SW 1271 (cell line): ENCODE measurements at regions not wholly inside any gene's neighbourhood (a gene's known extent, or its start where the extent isn't known, plus 50 kb on each side); places are given as distances from the start of the nearest gene placed in this dataset.

Source experiments
- DNase-seq, 2 experiments: peaks; one replicate each; lab custom pipeline; 2025; lab: John Stamatoyannopoulos, UW

DNA sequence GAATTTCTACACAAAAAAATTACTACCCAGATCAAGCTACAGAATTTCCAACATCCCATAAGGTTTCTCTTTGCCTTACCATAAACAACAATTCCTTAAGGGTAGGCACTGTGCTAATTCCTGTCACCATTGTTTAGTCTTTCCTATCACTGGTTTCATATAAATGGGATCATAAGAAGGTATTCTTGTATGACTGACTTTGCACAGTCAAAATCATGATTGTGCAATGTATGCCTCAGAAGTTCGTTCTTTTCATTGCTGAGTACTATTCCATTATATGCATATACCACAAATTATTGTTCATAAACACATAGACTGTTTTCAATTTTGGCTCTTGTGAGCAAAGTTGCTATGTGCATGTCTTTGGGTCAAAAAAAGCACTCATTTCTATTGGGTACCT is 611.6 kb upstream of the CADM1 start:
- no peak for DNase-seq

DNA sequence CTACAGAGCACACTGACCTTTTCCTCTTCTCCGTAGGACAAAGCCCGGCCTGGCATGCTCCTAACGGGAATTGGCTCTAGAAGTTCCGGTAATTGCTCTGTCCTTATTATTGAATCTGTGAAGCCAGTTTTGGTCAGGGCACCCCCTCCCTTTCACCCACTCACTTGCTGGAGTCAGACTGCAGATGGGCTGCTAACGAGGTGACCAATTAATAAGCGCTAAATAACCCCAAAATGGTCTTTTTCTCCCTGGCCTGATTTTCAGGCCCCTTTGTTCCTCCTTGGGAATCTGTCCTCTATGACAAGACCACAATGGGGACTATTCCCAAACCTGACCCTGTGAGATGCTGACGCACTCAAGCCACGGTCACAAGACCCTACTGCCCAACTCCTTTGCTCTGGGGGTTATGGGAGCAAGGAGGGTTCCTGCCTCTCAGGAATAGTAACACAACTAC is 610.0 kb upstream of the CADM1 start:
- no peak for DNase-seq

DNA sequence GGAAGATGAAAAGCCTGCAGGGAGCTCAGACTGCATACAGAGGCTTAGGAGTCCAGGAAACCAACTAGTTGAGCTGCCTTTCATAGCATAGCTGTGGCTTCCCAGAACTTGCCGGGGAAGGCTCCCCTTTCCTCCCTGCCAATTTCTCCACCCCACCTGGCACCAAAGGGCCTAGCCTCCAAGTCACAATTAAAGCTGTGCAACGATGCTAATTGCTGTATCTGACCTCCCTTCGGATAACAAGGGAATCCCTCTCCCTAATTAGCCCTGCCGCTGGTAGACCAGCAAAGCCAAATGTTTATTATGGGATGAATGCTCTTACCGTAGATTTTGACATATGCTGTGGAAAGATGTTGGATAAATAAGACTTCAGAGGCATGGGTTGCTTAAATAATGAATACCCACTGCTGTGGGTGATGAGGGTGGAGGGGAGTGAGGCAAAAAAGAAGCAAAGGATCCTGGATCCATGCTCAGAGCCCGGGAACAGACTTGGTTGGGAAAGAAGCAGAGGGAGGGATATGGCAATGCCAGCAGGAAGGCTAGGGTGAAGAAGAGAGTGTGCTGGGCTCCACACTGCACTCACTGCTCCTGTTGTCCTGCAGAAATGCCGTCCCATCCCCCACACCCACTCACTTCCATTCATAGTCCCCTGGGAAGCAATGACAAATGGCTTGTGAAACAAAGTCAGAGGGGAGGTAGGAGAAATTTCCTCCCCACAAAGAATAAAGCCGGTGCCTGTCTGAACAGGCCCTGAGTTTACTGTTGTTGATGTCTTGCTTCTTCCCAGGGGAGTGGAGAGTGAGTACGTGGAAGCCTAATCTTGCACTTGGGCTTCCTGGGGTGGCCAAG is 608.1 kb upstream of the CADM1 start:
- no peak for DNase-seq

DNA sequence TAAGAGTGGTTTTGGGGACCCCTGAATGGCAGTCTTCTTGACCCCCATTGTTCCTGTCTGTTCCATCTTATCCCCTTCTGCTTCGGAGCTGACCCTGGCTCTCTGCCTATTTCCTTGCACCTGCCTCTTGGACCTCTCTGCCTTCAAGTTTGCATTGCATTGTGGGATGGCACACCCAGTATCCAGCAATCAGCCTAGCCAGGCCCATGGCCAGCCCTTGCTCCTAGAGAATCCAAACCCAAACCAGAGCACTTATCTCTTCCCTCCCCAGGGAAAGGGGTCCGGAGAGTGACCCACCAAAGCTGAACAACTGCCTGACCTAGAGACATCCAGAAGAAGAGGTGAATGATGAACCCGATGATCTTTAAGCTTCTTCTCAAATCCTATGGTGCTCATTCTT is 607.3 kb upstream of the CADM1 start:
- no peak for DNase-seq

DNA sequence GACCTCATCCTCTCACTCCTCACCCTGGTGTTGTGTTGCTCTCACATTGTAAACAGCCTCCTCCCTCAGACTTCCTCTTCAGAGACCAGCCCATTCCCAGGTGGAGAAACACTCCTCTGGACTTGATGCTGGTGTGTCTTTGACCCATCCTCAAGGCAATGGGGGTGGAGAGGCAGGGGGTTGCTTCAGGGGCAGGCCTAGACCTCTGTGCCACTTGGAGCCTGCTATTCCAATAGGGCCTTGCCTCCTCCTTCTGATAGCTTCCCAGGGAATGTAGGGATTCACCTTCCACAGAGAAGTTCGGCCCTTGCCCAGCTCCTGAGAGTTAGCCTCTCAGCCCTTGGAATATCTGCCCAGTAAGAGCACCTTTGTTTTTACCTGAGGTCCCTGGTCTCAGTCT is 606.6 kb upstream of the CADM1 start:
- DNase-seq: no peak

DNA sequence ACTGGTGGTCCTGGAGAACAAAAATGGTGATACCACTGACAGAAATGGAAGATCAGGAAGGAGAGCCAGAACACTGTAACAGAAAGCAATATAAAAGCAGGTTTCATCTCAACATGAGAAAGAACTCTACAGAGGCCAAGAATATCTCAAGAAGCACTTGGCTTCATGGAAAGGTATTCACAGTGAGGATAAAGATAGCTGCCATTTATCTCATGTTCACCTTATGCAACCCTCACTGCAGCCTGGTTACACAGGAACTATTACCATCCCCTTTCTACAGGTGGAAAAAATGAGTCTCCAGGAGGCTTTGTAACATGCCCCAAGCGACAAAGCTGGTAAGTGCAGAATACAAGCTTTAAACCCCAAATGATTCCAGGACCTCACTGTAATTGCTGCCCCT is 606.1 kb upstream of the CADM1 start:
- DNase-seq: no peak

DNA sequence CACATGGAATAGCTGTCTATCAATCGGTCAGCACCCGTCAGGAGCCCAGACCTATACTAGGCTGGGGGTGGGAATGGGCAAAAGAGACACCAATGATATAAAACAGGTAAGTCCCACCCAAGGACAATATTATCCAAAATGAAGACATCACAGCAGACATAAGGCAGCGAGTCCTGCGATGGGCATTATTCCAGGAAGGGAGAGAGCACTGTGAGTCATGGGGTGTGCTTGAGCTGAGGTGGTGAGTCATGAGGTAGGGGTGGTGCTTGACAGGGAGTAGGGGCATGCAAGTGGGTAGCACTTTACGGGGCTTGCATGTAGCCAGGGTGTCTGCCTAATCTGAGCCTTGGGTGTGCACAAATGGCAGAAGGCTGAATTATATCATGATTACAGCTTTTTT is 605.0 kb upstream of the CADM1 start:
- peak in 1 of 2 experiments; percentile 4 for DNase-seq

DNA sequence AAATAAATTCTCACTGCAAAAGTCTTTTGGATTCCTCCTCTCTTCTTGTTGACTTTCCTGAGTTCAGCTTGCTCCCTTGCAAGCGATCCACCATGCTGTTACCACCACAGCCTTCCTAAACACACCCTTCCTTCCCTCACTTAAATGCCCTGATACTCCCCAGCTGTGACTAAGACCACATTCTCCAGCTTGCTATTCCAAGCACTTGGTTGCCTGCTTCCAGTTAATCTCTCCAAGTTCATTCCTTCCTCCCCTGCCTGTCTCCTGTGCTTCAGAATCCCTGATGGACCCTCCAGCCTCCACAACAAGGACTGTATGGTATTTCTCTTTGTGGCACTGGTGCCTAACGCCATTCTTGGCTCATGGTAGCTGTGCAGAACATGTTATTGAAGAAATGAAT is 603.9 kb upstream of the CADM1 start:
- DNase-seq: no peak

DNA sequence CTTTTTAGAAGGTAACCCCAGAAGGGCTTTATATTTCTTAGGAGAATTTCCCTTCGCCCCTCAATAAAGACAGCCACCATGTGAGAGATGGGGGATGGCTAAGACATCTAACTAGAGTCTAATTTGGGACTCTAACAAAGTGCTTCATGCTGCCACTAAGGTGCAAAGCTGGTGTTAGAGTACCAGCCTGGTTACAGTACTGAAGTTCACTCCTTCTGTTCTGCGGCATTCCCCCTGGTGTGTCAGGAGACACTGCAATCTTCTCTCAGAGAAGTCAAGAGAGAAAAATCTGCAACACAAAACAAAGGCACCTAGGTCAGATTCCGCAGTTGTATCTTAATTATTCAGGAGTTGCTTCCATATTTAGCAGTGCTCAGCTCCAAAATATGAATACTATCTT is 603.0 kb upstream of the CADM1 start:
- no peak for DNase-seq

DNA sequence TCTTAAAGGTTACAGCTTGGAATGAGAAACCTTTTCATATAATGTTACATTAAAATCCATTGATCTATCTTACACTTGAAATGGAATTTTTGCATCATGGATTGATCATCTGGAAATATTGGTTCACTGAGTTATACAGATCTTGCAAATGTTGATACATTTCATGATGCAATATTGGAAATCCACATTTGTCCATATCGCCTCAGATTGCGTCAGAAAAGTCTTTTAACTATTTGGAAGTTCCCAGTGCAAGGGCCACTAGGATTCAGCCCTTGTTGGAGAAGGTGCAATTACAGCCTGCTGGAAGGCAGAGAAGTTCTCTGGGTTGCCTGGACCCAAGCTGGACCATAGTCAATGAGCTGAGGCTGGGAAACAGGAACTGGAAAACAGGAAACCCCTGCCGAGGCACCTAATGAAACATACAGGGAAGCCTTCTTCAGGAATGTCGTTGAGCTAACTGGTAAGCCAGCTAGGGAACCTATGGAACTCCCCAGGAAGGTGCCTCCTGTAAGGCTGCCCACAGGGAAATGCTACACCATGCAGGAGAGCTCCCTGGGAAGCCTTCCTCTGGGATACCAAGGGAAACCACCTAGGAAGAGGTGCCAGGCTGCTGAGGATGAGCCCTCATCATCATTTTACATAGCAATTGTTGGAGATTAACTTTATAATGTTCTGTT is 600.4 kb upstream of the CADM1 start:
- DNase-seq: no peak

DNA sequence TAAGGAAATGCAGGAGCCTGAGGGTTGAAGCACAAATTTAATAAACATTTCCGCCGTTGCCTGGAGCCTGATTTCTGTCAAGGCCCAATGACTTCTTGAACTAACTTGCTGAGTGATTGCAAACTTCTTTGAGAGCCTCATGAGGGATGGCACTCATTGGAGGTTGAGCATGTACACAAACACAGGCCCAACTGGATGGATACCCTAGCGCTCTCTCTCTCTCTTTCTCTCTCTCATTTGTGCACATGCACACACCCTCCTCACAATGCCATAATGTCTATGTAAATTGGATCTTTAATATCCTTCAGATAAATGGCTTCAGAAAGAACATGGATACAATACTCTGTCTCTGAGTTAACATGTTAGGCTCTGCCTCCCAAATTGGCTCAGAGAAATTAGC is 597.7 kb upstream of the CADM1 start:
- no peak for DNase-seq

DNA sequence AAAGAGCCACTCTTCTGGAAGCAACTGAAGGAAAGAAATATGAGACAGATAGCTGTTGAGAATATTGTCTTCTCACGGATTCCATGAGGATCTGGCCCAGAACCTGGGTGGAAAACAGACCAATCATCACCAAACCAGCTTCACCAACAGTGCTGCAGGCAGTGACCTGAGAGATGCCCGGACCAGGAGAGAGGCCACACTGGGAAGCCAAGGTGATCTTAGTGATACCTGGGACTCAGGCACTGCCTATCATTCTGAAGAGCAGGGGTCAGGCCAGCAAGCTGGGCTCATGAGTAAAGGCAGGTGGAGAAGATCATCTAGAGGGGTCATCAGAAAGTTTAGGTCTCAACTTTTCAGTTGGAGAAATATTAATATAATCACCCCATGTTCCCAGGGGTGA is 595.8 kb upstream of the CADM1 start:
- DNase-seq: no peak

DNA sequence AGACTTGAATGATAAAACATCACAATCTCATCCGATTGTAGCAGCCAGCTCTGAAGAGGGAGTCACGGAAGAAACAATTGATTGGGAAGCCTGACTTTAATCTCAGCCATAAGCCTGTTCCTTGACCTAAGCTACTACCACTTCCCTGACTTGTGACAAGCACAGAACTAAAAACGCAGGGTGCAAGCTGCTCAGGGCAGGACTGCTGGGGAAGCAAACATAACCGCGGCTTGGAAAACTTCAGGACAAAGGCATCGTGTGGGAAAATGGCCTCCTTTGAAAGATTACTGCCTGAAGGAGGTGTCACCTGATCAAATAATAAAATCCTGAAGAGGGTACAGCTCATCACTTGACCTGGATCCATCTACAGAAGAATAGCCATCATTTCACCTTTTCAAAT is 595.3 kb upstream of the CADM1 start:
- no peak for DNase-seq

DNA sequence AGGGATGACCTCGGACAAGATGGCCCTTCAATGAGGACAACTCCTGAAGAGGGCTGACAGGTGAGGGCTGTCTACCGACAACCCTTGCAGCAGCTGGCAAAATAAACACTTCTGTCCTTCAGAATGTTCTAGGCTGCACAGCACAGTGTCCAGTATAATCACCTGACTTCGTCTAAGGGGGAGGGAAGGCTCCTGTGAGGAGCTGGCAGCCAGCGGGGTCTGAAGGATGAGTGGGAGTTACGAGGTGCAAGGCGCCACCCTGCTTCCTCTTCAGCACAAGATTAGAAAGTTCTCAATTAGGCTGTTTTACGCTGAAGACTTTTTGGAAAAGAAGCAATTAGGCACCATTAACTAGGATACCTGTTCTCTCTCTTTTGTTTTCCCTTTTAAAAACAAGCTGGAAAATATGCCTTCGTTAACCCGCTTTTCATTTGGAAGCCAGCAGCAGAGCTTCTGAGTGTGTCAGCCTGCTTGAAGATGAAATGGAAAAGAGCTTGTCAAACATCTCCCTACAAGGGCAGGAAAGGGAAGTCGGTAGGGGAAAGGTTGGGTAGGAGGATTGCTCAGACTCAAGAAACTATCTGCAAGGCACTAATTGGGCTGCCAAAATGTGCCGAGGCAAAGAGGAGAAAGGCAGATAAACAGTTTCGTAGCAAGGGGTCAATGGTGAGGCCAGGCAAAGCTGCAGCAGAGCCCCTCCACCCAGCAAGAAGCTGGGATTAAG is 592.2 kb upstream of the CADM1 start:
- DNase-seq: no peak

DNA sequence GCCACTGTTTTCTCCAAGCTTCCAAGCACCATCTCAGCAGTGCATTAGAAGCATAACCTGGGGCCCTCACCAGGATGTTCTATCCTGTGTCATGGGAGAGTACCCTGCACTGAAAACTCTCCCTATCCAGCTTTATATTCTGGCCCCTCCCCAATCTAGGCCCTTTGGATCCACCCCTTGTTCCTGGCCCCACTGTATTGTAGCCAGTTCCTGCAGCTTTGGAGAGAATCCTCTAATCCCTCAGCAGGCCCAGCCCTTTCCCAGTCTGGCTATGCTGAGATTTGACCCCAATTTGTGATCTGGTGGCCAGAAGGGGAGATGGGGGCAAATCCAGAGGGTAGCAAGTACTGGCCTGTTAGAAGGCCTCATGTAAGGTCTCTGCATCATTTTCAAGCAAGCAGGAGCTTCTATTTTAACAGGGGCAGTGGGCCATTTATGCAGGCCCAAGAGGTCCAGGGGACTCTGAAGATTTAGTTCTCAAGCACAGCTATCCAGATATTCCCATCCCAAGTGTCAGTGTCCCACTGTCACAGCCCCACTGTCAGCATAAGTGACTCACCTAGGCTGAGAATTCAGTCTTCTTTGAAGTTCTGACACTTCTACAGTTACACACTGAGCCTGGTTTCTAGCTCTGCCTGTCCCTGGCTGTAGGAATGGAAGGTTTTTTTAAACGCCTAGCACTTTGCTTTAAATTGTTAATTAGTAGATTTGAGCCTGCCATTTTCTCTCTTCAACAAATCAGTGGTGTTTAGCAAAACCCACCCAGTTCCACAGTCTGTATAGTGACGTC is 589.5 kb upstream of the CADM1 start:
- no peak for DNase-seq

DNA sequence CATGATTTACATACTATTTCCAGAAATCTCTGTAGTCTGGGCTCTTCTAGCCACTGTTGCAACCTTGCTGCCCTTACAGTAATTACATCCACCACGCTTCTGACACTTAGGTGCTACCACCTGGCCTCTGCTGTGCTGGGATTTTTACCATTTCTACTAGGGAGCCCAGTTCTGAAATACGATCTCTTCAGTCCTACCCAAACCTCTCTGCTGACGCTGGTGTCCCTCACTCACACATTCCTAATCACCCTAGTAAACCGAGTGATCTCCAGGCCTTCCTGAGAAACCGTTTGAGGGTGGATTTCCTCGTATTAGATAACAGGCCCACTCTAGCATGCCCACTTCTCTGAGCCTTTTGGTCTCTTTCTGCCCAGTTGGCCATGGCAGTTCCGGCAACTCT is 588.9 kb upstream of the CADM1 start:
- no peak for DNase-seq

DNA sequence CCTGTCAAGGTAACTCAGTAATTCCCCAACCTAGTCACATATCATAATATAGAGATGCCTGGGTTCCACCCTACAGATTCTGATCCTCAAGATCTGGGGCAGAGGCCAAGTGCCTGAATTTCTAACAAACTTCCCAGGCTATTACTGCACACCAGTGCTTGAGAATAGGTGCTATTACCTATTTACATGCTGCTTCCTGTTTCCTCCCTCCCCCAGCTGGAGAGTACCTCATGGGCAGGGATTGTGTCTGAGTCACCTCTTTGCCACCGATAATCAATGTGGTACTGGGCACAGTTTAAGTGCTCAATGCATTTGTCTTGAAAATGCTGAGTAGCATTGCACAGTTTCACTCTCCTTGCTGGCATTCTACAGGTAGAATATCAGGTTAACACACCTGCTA is 582.2 kb upstream of the CADM1 start:
- DNase-seq: no peak

DNA sequence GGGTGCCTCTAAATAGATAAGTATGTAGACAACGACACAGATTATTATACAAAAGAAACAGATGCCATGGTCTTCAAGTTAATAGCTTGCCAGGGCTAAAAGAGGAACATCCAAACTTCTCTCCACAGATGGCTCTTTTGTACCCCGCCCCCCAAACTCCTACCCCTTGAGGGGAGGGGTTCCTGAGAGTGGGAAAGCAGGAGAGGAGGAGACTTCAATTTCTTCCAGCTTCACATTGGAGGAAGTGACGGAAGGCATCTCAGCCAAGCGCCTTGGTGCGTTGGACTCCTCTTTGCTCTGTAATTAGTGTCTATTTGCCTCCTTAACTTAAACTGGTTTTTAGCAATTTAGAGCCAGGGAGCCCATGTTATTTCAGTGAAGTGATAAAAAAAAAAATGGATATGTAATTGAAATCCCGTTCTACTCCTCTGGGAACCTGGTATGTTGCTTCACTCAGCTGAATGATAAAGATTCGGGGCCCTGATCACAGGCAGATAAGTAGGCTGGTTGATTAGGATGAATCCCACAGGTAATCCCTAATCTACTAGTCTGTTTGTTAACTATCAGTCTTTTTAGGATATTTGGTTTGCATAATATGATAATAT is 580.9 kb upstream of the CADM1 start:
- no peak for DNase-seq

DNA sequence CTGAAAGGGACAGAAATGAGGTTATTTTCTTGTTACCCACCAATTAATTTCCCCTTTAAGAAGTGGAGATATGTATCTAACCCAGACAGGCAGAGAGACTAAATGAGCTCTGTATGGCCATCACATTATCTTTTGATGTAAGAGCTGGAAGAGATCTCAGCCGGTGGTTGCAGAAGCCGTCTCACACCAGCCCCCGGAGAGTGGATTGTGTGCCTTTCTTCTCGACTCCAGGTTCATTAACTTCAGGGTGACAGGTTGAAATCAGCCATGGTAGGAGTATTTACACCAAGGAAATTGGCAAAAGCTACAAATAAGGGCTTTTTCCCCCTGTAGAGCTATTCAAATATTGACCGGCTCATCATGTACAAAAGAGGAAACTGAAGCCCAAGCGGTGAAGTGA is 580.3 kb upstream of the CADM1 start:
- no peak for DNase-seq

DNA sequence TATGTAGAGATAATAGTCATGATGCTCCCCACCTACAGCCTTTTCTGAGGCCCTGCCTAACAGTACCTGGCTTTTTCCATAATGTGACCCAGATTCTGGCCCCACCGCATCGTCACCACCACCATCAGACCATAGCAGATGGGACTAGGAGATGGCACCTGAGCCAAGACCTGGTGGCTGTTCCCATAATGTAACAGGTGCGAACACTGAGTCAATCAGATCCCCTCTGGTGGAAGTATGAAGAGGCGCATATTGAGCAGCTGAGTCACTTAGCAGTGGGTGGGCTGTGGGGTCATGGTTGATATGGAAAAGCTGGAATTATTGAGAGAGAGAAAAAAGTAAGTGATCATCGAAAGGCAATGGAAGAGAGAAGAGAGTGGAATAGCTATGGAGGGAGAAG is 578.0 kb upstream of the CADM1 start:
- no peak for DNase-seq

DNA sequence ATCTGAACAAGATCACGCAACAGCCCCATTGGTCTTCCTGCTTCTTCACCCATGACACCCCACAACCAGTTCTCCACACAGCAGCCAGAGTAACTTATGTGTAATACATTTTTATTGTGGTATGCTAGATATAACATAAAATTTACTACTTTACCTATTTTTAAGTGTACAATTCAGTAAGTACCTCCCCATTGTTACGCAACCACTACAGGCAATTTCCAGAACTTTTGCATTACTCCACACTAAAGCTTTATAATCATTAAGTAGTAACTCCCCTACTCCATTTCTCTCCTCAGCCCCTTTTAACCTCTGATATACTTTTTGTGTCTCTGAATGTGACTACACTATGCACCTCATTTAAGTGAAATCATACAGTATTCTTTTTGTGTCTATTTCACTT is 575.4 kb upstream of the CADM1 start:
- DNase-seq: no peak

DNA sequence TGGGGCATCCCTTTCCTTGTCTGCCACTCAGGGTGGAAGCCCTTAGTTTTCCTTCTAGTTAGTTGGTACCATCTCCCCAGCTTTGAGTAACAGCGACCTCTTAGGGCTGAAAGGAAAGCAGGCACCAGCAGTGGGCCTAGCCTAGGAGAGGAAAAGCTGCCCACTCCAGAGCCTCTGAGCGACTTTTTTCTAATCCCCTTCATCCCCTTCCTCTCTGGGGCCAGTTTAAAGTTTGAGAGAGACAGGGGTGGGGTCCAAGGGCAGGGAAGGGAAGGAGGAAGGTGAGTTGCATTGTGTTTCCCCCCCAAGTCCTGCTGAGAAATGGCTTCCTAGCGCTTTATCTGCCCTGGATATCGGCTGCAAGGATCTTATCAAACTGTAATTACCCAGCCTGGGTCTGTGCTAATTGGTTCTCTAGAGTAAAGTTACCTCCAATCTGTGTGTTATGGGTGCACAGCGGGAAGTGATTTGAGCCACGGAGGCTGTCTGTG is 573.9 kb upstream of the CADM1 start:
- no peak for DNase-seq
